ENCODE measurements at regions not wholly inside any gene's neighbourhood (a gene's known extent, or its start where the extent isn't known, plus 50 kb on each side); places are given as distances from the start of the nearest gene placed in this dataset.
"Not testable (repeated sequence)": the region's sequence is repeated elsewhere in the genome, so short reads cannot be mapped to it uniquely, and the experiment has no call there.

- DNase-seq (ENCODE audit: low spot score) = no peak
Measured at GRCh38 chr10:28135258-28135657, 136.4 kb upstream of the ODAD2 start.

GRCh38 chr10:28130267-28130666, 131.4 kb upstream of the ODAD2 start:
- no peak for DNase-seq (ENCODE audit: low spot score)

GRCh38 chr10:28127881-28128280, 129.0 kb upstream of the ODAD2 start:
- DNase-seq (ENCODE audit: low spot score) = no peak

- DNase-seq (ENCODE audit: low spot score) = no peak
Measured at GRCh38 chr10:28125701-28126100, 126.8 kb upstream of the ODAD2 start.

- DNase-seq (ENCODE audit: low spot score) = no peak
Measured at GRCh38 chr10:28120795-28121194, 121.9 kb upstream of the ODAD2 start.

GRCh38 chr10:28120043-28120749, 121.3 kb upstream of the ODAD2 start:
- no peak for DNase-seq (ENCODE audit: low spot score)

GRCh38 chr10:28118985-28119628, 120.2 kb upstream of the ODAD2 start:
- no peak for DNase-seq (ENCODE audit: low spot score)

- DNase-seq (ENCODE audit: low spot score) = no peak
Measured at GRCh38 chr10:28113202-28113601, 114.3 kb upstream of the ODAD2 start.

GRCh38 chr10:28111712-28112111, 112.8 kb upstream of the ODAD2 start:
- no peak for DNase-seq (ENCODE audit: low spot score)

- no peak for DNase-seq (ENCODE audit: low spot score)
Measured at GRCh38 chr10:28105561-28105960, 106.7 kb upstream of the ODAD2 start.

GRCh38 chr10:28097633-28098032, 98.8 kb upstream of the ODAD2 start:
- no peak for DNase-seq (ENCODE audit: low spot score)

GRCh38 chr10:28095791-28096378, 97.0 kb upstream of the ODAD2 start:
- DNase-seq (ENCODE audit: low spot score) = no peak

GRCh38 chr10:28094121-28094520, 95.2 kb upstream of the ODAD2 start:
- no peak for DNase-seq (ENCODE audit: low spot score)

GRCh38 chr10:28091913-28092312, 93.0 kb upstream of the ODAD2 start:
- no peak for DNase-seq (ENCODE audit: low spot score)

GRCh38 chr10:28090506-28090905, 91.6 kb upstream of the ODAD2 start:
- DNase-seq (ENCODE audit: low spot score) = no peak

GRCh38 chr10:28089467-28089866, 90.6 kb upstream of the ODAD2 start:
- DNase-seq (ENCODE audit: low spot score) = no peak

GRCh38 chr10:28087661-28088351, 88.9 kb upstream of the ODAD2 start:
- no peak for DNase-seq (ENCODE audit: low spot score)

GRCh38 chr10:28085760-28086159, 86.9 kb upstream of the ODAD2 start:
- DNase-seq (ENCODE audit: low spot score) = not testable (repeated sequence)

GRCh38 chr10:28082885-28083284, 84.0 kb upstream of the ODAD2 start:
- DNase-seq (ENCODE audit: low spot score) = no peak

GRCh38 chr10:28082316-28082715, 83.4 kb upstream of the ODAD2 start:
- DNase-seq (ENCODE audit: low spot score) = no peak

- no peak for DNase-seq (ENCODE audit: low spot score)
Measured at GRCh38 chr10:28077889-28078288, 79.0 kb upstream of the ODAD2 start.

- no peak for DNase-seq (ENCODE audit: low spot score)
Measured at GRCh38 chr10:28075424-28075823, 76.5 kb upstream of the ODAD2 start.

GRCh38 chr10:28072573-28072972, 73.7 kb upstream of the ODAD2 start:
- no peak for DNase-seq (ENCODE audit: low spot score)
